Loucy (cell line): ENCODE measurements at regions not wholly inside any gene's neighbourhood (a gene's known extent, or its start where the extent isn't known, plus 50 kb on each side); places are given as distances from the start of the nearest gene placed in this dataset.

Experiments
- EZH2phosphoT487 ChIP-seq: fragments of 200-600 bp; IDR thresholded peaks from 2 replicates; pipeline ENCODE4 v1.6.1; 2018; ENCODE audit warnings: antibody characterized with exemption, mild to moderate bottlenecking, moderate library complexity, borderline replicate concordance
- TF ChIP-seq, protein P1 (sequence below): fragments of 200-600 bp; sonication (generic); conservative IDR thresholded peaks from 2 replicates; pipeline ENCODE4 v1.5.1; 2014; ENCODE audit warnings: mild to moderate bottlenecking, antibody characterized with exemption, low read length

DNA sequence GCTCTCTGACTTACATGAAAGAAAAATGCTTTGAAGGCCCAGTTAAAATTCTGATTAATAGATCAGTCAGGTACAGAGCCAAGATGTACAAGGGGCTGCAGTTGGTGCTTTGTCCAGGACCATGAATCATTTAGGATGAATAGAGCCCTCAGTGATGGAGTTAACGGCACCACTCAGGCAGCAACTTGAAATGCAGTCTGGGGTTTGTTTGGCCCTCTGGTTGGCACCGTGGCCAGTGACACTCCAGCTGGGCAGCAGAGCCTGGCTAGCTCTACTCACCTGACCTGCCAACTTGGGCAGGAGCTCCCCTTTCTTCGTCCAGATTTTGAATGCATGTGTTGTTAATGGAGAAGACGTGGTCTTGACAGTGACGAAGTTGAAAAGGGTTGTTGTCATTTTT, 493.0 kb upstream of the ACVR2A start:
- TF ChIP-seq, protein P1, sequence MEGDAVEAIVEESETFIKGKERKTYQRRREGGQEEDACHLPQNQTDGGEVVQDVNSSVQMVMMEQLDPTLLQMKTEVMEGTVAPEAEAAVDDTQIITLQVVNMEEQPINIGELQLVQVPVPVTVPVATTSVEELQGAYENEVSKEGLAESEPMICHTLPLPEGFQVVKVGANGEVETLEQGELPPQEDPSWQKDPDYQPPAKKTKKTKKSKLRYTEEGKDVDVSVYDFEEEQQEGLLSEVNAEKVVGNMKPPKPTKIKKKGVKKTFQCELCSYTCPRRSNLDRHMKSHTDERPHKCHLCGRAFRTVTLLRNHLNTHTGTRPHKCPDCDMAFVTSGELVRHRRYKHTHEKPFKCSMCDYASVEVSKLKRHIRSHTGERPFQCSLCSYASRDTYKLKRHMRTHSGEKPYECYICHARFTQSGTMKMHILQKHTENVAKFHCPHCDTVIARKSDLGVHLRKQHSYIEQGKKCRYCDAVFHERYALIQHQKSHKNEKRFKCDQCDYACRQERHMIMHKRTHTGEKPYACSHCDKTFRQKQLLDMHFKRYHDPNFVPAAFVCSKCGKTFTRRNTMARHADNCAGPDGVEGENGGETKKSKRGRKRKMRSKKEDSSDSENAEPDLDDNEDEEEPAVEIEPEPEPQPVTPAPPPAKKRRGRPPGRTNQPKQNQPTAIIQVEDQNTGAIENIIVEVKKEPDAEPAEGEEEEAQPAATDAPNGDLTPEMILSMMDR, result no peak
- no peak for TF ChIP-seq EZH2phosphoT487
